Endometrial microvascular endothelial cells (primary cell): ENCODE measurements at regions not wholly inside any gene's neighbourhood (a gene's known extent, or its start where the extent isn't known, plus 50 kb on each side); places are given as distances from the start of the nearest gene placed in this dataset.

Experiments
- in situ Hi-C: cut with HindIII; loops from 2 replicates; pipeline ENCODE4 v1.10.0; 2017; ENCODE audit warnings: low sequenced_read_pairs, low pct_unique_long_range_greater_than_20kb; ENCODE audit errors: inconsistent ontology term

GRCh38 chr14:27384124-27384523 lies 786.3 kb upstream of the NOVA1 start:
- in situ Hi-C loops = no loop called here

- in situ Hi-C loops = no loop called here
Observed at GRCh38 chr14:27386391-27386790, 788.6 kb upstream of the NOVA1 start.

DNA sequence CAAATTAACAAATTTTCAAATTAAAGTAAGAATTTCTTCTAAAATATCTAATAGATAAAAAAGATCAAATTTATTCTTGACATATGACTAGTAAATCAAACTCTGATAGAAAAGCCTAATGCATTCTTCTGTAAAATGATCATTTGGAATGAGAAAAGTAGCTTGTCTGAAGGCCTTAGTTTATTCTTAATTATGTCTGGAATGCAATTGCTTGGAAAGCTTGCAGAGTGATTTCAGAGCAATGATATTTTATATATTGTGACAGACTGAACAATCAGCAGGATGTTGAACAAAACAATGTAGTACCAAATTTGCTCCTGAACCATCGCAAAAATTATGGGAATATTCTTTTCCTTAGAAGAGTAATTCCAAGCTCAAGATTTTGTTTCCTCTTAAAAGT lies 789.6 kb upstream of the NOVA1 start:
- in situ Hi-C loops = no loop called here

GRCh38 chr14:27389402-27389801 lies 791.6 kb upstream of the NOVA1 start:
- in situ Hi-C loops = no loop called here

GRCh38 chr14:27390155-27390554 lies 792.3 kb upstream of the NOVA1 start:
- in situ Hi-C loops = no loop called here

- in situ Hi-C loops = no loop called here
Observed at GRCh38 chr14:27391331-27391730, 793.5 kb upstream of the NOVA1 start.

GRCh38 chr14:27392153-27392552 lies 794.3 kb upstream of the NOVA1 start:
- in situ Hi-C loops = no loop called here

DNA sequence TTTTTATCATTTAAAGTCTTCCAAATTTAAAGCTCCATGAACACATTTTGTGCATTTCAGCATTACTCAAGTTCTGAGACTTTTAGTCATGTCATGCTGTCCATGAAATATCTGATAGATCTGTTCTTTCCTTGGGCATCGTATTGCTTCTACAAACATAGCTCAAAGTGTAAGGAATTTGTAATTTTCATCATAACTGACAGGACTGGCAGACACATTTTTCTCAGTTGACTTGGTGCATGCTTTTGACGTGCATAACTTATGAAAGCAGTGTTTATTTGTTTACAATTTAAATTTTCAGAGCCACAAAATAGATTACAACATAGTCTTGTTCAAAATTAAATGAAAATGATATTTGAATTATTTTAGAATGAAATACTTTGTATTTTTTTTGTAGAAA lies 812.1 kb upstream of the NOVA1 start:
- in situ Hi-C loops = no loop called here

- in situ Hi-C loops = no loop called here
Observed at GRCh38 chr14:27410981-27411380, 813.1 kb upstream of the NOVA1 start.

- in situ Hi-C loops = no loop called here
Observed at GRCh38 chr14:27427796-27428195, 830.0 kb upstream of the NOVA1 start.

GRCh38 chr14:27435923-27436670 lies 838.3 kb upstream of the NOVA1 start:
- in situ Hi-C loops = no loop called here

- in situ Hi-C loops = no loop called here
Observed at GRCh38 chr14:27484633-27485032, 886.8 kb upstream of the NOVA1 start.

DNA sequence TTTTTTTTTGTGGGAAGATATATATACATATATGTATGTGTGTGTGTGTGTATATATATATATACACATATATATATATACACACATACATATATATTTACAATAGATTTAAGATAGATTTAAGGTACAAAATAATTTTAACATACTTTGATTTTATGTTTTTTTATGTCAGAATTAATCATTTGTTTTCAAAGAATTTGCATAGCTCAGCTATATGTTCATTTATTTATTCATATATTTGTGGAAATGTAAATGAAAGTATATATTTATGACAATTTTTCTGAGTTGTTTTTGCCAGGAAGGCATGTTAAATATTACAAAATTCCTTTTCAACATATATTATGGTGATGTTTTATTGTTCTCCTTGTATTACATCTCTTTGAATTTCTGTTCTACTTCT lies 887.4 kb upstream of the NOVA1 start:
- in situ Hi-C loops = no loop called here

GRCh38 chr14:27506272-27506671 lies 908.4 kb upstream of the NOVA1 start:
- in situ Hi-C loops = no loop called here

GRCh38 chr14:27528328-27528727 lies 930.5 kb upstream of the NOVA1 start:
- in situ Hi-C loops = no loop called here

DNA sequence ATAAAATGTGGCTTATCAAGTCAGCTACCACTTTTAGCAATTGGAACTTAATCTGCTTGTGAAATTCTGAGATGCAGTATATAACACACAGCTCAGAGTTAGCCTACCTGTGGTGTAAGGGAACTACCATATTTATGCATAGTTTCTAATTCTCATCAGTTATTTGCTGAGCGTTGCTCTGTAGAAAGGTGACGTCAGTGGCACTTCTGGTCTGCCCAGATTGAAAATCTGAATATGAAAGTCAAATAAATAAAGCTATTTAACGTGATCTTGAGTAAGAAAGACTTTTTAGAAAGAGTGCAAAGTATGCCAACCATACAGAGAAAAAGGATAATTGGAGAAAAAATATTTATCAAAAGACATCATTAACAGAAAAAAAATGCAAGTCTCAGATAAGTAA lies 938.9 kb upstream of the NOVA1 start:
- in situ Hi-C loops = no loop called here

DNA sequence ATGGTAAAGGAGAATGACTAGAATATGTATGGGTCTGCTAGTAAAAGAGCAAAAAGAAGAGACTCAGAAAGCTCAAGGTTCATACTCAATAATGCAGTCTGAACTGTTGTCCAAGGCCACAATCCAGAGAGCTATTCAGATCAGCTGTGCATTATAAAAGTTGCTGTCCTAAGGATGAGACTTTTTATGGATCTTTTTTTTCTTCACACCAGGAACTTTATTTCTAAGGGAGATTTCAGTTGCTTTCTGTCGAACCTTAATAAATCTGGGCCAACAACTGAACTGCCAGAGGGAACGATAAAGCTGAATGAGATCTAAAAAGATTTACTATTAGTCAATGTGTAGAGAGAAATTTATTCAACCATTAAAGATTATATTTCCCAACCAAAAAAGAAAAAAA lies 948.3 kb upstream of the NOVA1 start:
- in situ Hi-C loops = no loop called here

DNA sequence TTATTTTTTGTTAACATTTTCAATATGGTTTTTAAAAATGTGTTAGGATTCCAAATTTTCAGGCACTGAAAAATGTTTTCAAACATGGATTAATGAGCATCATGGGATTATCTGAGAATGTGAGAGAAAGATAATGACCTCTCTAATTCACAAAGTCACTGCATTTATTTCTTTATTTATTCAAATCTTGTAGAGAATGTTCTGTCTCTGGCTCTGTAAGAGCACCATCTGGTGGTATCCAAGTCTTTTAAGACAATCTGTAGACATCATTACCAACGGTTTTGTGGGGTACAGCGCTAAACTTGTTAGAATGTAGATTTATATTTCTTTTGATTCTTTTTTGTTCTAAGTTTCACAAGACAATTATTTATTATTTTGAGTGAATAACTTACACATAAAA lies 956.0 kb upstream of the NOVA1 start:
- in situ Hi-C loops = no loop called here

DNA sequence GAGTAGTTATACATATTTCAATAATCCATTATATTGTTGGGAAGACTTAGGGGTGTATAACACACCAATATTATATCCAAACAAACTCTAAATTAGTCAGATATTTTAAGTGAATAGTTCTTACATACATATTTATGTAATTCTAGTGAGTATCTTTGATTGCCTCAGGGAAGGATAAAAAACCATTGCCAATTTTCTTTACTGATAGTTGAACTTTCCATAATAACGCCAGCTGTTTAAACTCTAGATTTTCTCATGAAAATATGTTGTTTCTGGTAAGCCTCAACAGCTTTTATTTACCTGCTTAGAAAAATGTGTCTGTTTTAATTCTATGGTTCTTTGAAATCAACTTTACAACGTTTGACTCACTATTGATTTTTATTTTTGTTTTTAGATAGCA lies 959.6 kb upstream of the NOVA1 start:
- in situ Hi-C loops = no loop called here

DNA sequence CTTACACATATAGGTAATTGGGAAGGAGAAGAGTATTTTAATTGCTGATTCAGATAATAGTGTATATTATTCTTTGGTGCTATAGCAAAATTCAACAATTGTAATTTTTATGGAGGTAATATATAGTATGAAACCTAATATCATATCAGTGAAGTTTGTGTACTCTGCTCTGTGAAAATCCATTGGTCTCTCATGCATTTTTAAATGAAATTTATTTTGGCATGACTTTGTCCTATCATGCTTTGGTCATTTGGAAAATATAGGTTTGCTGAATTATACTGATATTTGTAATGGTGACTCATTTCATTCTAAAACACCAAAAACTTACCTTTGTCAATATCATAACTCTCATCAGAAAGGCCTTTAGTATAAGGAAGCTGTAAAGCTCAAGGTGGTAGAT lies 962.0 kb upstream of the NOVA1 start:
- in situ Hi-C loops = no loop called here

GRCh38 chr14:27566843-27567382 lies 969.1 kb upstream of the NOVA1 start:
- in situ Hi-C loops = no loop called here
